GM19324 (cell line): ENCODE measurements at regions not wholly inside any gene's neighbourhood (a gene's known extent, or its start where the extent isn't known, plus 50 kb on each side); places are given as distances from the start of the nearest gene placed in this dataset.
"Not testable (repeated sequence)": the region's sequence is repeated elsewhere in the genome, so short reads cannot be mapped to it uniquely, and the experiment has no call there.

ENCODE experiments used
- ATAC-seq: cut with Tn5 transposase; IDR thresholded peaks from one replicate; pipeline ENCODE4 v1.9.1; 2021; ENCODE audit warnings: mild to moderate bottlenecking, moderate library complexity; ENCODE audit not compliant: unreplicated experiment, low FRiP score

DNA sequence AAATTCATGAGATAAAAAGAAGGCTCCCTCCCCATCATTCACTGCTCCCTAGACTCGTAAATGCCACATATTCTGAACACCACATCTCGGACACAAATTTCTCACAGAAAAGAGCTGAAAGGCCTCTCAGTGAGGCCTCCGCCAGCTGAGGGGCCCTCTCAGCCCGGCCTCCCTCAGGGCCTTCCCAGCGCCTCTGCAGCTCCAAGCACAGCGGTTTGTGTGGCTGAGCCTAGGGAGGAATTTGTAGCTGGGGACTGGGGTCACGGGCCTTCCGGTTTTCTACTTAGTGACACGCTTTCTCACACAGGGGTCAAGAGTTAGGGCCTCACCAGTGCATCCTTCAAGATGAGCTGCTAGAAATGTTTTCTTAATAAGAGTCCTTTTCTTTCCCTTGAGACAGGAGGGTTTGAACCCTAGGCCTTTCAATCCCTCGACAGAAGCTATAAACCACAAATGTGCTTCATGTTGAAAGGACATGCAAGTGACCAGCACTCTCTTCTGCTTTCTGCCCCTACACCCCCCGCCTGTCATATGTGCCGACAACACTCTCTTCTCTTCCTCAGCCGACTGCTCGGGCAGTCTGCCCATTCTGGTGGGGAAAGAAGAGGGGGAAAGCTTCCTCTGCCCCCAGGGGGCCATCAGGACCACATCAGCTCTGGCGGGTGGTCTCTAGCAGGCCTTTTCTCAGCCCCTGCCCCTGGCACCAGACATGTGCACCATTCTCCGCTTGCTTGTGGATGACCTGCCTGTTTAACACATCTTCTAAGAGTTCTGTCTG, 104.9 kb downstream of the CHIC2 start:
- no peak for ATAC-seq

DNA sequence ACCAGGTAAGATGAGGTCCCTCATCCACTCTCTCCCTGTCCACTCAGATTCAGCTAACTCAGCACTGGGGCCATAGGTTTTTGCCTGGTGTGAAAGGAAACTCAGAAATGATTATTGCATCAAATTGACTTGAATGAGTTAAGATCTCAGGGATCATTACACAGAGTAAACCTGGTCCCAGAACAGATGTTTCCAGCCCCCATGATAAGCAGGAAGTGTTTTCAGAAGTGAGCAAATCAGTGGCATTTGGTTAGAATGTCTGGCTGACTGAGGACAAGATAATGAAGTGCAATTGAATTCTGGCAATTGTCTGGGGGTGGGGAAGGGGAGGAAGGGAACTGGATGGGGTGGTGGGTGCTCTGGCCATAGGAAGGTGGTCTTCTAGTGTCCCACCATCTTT, 108.0 kb downstream of the CHIC2 start:
- ATAC-seq, result no peak

DNA sequence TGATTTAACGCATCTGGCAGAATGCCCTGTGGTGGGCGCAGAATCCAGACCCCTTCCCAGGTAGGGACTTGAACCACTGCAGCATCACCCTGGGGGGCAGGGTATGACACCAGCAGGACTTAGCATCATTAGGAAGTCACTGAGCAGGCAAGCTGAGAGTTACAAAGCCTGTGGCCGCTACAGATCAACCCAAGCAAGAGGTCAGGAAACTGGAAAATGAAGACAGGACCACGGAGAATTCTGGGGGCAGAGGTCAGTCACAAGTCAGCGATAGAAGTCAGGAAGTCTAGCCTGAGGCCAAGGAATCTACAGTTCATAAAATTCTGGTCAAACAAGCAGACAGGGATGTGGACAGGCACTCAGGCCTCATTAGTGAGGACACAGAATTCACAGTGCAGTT, 108.4 kb downstream of the CHIC2 start:
- no peak for ATAC-seq

DNA sequence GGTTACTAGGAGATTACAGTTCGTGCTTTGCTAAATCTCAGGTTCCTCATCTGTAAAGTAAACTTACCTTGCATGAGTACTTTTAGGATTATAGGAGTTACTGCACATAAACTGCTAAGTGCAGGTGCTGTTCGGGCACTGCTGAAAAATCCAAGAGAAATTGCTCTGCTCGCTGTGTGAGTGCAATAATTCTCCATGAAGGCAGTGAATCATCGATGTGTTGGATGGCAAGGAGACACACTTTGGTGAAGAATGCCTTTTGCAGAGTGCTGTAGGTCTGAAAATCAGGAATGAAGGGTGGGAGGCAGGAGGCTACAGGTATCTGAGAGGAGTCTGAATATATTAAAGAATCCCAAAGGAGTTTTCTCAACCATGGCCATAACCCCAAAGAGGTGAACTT, 113.0 kb downstream of the CHIC2 start:
- no peak for ATAC-seq

DNA sequence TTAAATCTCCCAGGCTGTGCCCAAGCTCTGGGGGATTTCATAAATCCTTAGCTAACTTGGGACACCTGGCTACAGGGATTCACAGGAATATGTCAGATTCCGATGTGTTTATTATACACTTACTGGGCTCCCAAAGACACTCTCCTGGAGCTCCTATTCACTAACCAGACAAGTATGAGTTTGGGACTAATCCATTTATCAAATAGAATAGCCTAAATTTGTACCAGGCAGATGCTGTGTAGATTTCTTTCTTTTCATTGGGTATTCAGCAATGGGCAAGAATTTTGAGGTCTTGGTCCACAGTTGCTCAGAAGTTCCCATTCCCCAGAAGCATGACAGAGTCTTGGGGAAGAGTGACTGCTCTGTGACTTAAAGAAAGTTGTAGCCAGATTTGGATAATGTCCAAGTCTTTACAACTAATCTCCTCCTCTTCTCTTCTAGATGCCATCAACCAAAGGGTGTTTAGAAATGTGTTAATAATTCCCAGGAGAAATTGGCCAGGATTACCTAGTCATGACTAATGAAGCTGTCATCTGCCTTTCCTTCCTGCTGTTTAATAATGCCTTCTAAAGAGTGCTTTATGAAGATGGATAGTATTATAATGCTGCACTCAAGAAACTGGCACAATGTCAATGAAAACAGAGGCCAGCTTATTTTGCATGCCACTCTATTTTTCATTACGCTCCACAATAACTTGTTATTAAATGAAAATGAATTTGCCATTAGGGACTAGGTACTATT, 120.9 kb downstream of the CHIC2 start:
- ATAC-seq, result no peak

DNA sequence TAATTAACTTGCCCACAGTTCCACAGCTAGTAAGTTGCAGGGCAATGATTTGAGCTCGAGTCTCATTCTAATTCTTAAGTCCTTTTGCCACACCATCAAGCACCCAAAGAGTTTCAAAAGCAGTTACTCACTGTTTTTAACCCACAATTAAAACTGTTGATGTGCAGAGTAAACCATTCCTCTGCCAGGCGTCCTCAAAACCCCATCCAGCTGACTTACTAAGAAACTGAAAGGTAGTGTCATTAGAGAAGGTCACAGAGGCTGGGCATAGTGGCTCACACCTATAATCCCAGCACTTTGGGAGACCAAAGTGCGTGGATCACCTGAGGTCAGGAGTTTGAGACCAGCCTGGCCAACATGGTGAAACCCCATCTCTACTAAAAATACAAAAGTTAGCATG, 121.7 kb downstream of the CHIC2 start:
- no peak for ATAC-seq

DNA sequence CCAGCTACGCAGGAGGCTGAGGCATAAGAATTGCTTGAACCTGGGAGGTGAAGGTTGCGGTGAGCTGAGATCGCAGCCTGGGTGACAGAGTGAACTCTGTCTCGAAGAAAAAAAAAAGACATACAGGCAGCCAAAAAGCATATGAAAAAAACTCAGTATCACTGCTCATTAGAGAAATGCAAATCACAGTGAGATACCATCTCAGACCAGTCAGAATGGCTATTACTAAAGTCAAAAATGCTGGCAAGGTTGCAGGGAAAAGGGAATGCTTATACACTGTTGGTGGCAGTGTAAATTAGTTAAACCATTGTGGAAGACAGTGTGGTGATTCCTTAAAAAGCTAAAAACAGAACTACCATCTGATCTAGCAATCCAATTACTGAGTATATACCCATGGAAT, 123.1 kb downstream of the CHIC2 start:
- ATAC-seq, result no peak

DNA sequence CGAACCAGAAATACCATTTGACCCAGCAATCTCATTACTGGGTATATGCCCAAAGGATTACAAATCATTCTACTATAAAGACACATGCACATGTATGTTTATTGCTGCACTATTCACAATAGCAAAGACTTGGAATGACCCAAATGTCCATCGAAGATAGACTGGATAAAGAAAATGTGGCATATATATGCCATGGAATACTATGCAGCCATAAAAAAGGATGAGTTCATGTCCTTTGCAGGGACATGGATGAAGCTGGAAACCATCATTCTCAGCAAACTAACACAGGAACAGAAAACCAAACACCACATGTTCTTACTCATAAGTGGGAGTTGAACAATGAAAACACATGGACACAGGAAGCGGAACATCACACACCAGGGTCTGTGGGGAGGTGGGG, 124.5 kb downstream of the CHIC2 start:
- not testable (repeated sequence) for ATAC-seq

DNA sequence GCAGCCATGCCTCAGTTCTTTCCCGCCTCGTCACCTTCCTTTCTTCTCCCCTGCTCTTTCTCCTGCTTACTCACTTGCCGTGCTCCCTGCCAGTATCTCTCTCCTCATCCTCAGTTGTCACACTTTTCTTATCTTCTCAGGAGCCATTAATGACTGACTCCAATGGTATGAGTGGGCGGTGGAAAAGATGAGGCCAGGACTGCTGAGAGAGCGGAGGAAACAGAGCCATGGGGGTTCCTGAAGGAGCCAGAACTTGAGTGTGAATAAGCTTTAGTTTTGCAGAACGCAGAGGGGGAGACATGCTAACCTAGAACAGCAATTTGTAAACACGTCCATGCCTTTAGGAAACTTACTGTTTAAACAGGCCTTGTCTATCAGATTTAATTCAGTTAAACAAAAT, 126.5 kb downstream of the CHIC2 start:
- ATAC-seq, result no peak

DNA sequence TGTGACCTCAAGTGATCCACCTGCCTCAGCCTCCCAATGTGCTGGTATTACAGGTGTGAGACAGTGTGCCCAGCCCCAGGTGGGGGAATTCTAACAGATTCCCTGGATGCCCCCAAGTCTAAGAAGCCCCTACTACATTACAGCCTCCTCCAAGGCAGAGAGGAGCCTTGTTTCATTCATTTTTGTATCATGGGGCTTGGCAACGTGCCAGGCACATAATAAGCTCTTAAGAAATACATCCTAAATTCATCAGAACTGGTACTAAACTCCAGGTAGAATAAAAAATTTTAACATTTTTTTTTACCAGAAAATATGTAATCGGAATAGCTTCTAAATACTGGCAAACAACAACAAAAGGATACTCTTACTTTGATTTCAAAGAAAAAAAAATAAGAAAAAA, 127.1 kb downstream of the CHIC2 start:
- ATAC-seq, result no peak

DNA sequence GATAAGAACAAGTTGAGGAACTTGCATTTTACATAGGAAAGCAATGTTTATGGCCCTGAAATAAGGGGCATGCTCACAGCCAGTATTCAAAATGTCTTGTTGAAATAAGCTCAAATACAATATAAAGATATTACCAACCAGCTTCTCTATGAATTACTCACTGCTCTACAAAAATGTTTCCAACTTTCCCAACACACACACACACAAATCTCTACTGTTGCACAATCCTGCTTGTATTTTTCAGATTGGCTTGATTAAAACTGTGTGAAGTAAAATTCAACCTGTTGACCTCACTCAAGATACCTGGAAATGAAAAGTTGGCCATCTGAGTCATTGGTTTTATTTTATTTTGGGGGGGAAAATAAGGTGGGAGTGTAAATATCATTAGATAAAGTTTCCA, 128.6 kb downstream of the CHIC2 start:
- no peak for ATAC-seq

DNA sequence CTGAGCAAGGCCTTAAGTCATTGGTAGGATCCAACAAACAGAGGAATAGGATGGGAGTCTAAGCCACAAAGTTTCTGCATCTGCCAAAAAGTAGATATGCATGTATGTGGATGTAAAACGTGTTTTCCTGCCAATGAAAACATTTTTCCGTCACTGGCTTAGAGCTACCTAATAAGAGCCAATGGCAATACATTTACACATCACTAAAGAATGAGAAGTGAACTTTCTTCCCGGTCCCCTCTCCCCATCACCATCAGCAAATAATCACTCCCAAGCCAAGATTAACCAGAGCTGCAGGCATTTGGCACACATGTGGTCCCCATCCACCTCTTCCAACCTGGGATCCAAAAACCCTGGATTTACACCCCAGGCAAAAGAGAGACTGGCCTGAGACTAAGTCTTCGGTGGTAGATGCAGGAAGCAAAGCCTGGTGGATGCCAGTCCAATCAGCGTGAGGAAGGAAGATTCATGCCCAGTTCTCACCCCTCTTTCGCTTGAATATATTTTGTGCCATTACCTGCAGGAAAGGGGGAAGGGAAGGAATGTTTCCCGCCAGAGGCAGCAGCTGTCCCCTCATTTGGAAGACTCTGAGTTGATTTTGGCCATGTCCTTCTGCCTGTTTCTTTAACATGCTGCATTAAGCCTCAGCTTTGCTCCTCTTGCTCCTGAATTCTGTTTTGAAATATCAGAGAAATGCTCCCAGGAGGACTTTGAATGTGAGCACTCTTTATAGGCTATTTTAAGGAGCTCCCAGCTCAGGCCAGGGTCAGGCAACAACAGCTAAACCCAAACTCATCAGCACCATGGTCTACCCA, 131.4 kb downstream of the CHIC2 start:
- no peak for ATAC-seq

DNA sequence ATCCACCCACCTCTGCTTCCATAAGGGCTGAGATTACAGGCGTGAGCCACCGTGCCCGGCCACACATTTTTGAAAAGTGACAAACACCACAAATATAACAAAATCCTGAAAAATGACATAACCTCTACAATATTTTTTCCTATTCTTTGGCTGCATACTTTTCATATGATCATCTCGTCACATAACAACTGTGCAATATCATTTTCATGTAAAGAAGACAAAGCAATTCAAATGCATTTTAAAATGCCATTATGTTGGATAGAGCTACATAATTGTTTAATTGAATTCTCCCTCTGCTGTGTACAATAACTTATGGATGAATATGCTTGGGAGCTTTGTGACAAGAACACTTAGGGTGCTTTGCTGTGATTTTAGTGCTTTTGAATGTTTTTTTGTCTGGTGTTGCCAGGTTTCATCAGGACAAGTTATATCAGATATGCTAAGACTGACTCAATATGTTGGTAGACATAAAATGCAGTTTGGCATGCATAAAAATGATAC, 132.9 kb downstream of the CHIC2 start:
- ATAC-seq, result no peak

DNA sequence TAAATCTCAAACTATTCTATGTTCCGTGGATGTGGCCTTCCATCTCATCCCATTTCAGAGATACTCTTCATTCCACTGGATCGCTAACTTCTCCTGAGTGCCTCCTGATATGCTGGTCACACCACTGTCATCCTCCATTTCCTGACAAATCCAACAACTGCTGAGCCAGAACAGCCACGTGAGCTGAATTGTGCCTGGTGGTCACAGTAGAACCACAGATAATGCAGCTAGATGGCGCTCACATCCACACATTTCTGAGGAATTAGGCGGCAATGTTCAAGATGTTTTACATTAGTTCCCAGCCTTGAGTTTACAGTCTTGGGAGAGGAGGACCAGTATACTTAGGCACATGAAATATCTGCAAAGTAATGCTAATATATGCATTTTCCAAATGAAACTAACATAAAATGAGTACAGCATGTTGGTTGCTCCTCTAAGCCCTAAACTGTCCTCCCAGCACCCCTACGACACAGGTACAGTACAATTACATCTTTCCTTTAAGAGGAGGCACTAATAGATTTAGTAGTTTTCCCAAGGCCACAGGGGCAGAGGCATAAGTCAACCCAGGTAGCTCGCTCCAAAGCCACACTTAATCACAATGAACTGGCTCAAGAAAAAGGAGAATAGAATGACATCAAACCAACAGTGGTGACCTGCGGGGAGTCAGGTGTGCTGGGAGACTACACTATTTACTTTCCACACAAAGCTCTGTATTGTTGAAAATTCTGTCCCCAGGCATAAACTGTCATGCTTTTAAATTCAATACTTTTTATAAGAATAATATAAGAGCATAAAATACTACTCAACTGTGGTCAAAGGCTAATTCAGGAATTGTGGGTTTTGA, 134.2 kb downstream of the CHIC2 start:
- no peak for ATAC-seq

DNA sequence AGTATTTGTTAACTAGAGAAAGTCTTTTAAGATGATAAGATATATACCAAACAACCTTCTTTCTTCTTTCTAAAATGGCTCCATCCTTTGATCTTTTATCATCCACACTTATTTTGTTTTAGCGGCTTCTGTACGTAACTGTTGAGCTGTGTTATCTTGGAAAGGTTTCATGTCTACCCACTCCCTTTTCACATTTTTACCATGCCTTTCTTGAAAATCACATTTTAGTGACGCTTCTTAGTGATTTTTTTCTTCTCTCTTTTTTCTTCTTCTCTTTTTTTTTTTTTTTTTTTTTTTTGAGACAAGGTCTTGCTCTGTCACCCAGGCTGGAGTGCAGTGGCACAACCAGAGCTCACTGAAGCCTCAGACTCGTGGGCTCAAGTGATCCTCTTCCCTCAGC, 135.1 kb downstream of the CHIC2 start:
- ATAC-seq, result no peak

DNA sequence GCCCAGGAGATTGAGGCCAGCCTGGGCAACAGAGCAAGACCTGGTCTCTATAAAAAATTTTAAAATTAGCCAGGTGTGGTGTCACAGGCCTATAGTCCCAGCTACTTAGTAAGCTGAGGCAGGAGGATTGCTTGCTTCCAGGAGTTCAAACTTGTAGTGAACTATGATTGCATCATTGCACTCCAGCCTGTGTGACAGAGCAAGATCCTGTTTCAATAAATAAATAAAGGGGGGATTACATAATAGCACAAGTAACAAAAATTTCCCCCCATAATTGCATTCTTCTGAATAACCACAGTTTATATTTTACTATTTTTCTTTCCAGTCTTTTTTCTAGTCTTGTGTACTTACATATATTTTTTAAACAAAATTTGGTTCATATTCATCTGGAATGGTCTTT, 135.6 kb downstream of the CHIC2 start:
- no peak for ATAC-seq

DNA sequence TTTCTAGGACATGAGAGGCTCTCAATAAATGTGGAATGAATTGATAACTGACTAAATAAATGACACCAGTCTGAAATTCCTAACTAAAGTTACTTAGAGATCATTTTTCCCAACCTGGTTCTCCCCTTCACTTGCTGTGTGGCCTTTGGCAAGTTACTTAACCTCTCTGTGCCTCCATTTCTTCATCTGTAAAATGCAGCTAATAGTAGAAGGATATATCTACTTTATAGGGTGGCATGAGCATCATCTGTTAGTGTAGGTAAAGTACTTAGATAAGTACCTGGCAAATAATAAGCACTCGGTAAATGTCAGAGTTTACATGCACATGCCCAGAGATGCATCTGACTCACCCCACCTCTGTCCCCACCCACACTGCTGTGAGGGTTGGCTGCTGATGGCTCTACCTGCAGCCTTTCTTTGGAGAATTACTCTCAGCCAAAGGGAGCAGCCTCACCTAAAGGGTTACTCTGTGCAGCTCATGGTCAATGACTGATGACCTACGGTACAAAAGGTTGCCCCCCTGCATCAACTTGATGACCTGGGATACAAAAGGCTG, 139.3 kb downstream of the CHIC2 start:
- ATAC-seq, result no peak

DNA sequence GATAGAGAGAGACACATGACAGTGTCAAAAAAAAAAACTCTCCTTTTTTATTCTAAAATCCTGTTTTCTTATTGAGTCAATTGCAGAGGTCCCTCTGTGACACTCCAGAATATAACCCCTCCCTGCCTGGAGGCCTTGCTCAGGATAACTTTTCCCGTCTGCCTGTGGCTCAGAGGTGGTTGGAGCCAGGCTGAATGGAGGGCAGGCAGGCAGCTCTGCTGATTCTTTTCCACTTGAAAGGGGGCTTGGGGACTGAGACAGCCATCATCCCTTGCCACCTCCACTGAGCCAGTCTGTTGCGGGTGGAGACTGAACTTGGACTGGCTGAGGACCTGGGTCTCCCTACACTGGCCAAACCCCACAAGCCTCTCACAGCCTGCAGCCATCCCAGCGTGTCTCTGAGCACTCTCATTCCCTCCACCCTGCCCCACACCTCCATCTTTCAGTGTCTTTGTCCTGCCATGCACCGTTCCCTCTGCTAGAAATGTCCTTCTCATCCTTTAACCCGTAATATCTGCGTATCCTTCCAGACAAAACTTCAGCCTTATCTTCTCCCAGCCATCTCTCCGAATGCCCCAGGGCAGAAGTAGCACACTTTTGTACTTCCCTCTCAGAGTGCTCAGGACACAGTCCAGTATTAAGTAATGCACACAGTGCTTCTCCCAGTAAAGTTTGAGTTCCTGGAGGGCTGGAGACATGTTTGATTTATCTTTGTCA, 139.9 kb downstream of the CHIC2 start:
- no peak for ATAC-seq

DNA sequence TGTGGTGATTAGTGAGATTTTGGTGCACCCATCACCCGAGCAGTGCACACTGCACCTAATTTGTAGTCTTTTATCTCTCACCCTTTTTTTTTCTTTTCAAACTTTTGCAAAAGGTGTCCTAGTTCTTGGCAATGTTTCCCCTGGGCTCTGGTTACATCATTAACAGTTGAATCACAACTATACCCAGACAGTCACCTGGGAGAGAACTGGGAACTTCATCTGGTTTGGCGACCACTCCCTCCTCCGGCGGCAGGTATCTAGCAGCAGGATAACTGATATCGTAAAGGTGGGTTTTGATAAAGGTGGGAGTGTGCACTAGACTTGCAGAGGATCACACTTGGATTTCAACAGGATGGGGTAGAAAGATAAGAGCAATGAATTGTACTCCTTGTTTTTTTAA, 140.5 kb downstream of the CHIC2 start:
- no peak for ATAC-seq
